Endodermal cell (in vitro differentiated cells): ENCODE measurements at regions not wholly inside any gene's neighbourhood (a gene's known extent, or its start where the extent isn't known, plus 50 kb on each side); places are given as distances from the start of the nearest gene placed in this dataset.

Experiments
- DNase-seq: peaks from one replicate; pipeline ENCODE4 v3.0.0-alpha.2; 2017
- H3K27ac ChIP-seq: 2 replicates; pipeline ENCODE4 v1.5.1; 2013; ENCODE audit warnings: mild to moderate bottlenecking, low read depth, low read length, moderate library complexity
- H3K27me3 ChIP-seq: 2 replicates; pipeline ENCODE4 v1.6.1; 2013; ENCODE audit warnings: mild to moderate bottlenecking, low read length, moderate library complexity; ENCODE audit not compliant: insufficient read depth, control insufficient read depth, poor library complexity, severe bottlenecking
- H3K36me3 ChIP-seq: 2 replicates; pipeline ENCODE4 v1.7.0; 2013; ENCODE audit warnings: mild to moderate bottlenecking, low read length, moderate library complexity; ENCODE audit not compliant: control insufficient read depth, insufficient read depth
- H3K4me1 ChIP-seq: one replicate; pipeline ENCODE4 v1.7.0; 2013; ENCODE audit warnings: low read length; ENCODE audit not compliant: control insufficient read depth, insufficient read depth
- H3K4me3 ChIP-seq: 2 replicates; pipeline ENCODE4 v1.5.1; 2013; ENCODE audit warnings: mild to moderate bottlenecking, low read length, moderate library complexity
- H3K9ac ChIP-seq: 2 replicates; pipeline ENCODE4 v1.6.1; 2013; ENCODE audit warnings: mild to moderate bottlenecking, low read length, moderate library complexity; ENCODE audit not compliant: poor library complexity, severe bottlenecking; ENCODE audit errors: extremely low read depth
- H3K9me3 ChIP-seq: 2 replicates; pipeline ENCODE4 v1.6.1; 2013; ENCODE audit warnings: mild to moderate bottlenecking, low read length, moderate library complexity; ENCODE audit not compliant: control insufficient read depth
- H3K27ac Mint-ChIP-seq: 2 replicates; pipeline ENCODE4 v1.8.0; 2020; ENCODE audit warnings: mixed read lengths
- H3K27me3 Mint-ChIP-seq: 2 replicates; pipeline ENCODE4 v1.8.0; 2021; ENCODE audit warnings: mild to moderate bottlenecking, mixed read lengths; ENCODE audit not compliant: insufficient read depth
- H3K36me3 Mint-ChIP-seq: 2 replicates; pipeline ENCODE4 v1.8.0; 2020; ENCODE audit warnings: low read depth, mixed read lengths
- H3K4me1 Mint-ChIP-seq: 2 replicates; pipeline ENCODE4 v1.8.0; 2020; ENCODE audit warnings: mixed read lengths
- H3K4me3 Mint-ChIP-seq: 2 replicates; pipeline ENCODE4 v1.8.0; 2020; ENCODE audit warnings: mild to moderate bottlenecking, moderate library complexity, mixed read lengths
- H3K9me3 Mint-ChIP-seq: 2 replicates; pipeline ENCODE4 v1.8.0; 2020; ENCODE audit warnings: mild to moderate bottlenecking, mixed read lengths
- WGBS, 2 experiments: methylation state at CpG; one replicate each; pipeline versions ENCODE4 v1.1.5 to v1.1.7; 2013; ENCODE audit warnings: missing lambda C conversion rate in 2 of 2, mixed read lengths in 1 of 2; ENCODE audit not compliant: insufficient coverage in 1 of 2, insufficient read length in 1 of 2; 5-methylcytosine and 5-hydroxymethylcytosine counted together
- TF ChIP-seq, protein P1 (sequence below): fragments of 200-600 bp; sonication (generic); conservative IDR thresholded peaks from 2 replicates; pipeline ENCODE4 v1.5.0; 2021; ENCODE audit warnings: antibody characterized with exemption, mild to moderate bottlenecking

DNA sequence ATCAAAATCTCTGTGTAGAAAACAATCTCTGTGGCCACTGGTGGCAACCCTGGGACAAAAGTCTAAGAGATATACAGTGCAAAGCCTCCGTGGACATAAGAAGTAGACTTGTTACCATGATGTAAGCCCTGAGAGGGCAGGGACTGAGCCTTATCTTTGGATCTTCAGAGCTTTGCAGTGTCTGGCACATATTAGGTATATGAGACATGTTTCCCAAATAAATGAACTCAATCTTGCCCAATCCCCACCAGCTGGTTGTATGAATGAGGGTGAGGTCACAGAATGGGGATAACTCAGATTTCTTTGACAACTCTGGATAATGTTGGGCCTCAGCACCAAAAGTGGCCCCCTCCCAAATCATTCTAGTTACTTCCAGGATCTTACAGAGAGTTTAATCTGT lies 511.4 kb upstream of the DIPK2B start:
- Histone ChIP-seq H3K4me3 (no peak overlapping the region), H3K36me3 (no peaks in the 10 kb centered on the region), H3K27me3 (no peaks in the 10 kb centered on the region), H3K9ac (no peak overlapping the region), H3K4me1 (no peaks in the 10 kb centered on the region), H3K9me3 (no peaks in the 10 kb centered on the region), H3K27ac (no peak overlapping the region)
- Mint-ChIP-seq H3K27me3 (no peaks in the 10 kb centered on the region), H3K9me3 (peaks cover 57% of the 10 kb centered on the region), H3K4me3 (no peak overlapping the region), H3K4me1 (no peaks in the 10 kb centered on the region), H3K27ac (no peak overlapping the region), H3K36me3 (no peaks in the 10 kb centered on the region)
- 95% methylated on average over 1 of the region's 1 CpG; no CpG with 5 or more reads in 1 of the 2 experiments for WGBS, 2 experiments
- DNase-seq: no peak
- TF ChIP-seq, protein P1, sequence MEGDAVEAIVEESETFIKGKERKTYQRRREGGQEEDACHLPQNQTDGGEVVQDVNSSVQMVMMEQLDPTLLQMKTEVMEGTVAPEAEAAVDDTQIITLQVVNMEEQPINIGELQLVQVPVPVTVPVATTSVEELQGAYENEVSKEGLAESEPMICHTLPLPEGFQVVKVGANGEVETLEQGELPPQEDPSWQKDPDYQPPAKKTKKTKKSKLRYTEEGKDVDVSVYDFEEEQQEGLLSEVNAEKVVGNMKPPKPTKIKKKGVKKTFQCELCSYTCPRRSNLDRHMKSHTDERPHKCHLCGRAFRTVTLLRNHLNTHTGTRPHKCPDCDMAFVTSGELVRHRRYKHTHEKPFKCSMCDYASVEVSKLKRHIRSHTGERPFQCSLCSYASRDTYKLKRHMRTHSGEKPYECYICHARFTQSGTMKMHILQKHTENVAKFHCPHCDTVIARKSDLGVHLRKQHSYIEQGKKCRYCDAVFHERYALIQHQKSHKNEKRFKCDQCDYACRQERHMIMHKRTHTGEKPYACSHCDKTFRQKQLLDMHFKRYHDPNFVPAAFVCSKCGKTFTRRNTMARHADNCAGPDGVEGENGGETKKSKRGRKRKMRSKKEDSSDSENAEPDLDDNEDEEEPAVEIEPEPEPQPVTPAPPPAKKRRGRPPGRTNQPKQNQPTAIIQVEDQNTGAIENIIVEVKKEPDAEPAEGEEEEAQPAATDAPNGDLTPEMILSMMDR: no peak

DNA sequence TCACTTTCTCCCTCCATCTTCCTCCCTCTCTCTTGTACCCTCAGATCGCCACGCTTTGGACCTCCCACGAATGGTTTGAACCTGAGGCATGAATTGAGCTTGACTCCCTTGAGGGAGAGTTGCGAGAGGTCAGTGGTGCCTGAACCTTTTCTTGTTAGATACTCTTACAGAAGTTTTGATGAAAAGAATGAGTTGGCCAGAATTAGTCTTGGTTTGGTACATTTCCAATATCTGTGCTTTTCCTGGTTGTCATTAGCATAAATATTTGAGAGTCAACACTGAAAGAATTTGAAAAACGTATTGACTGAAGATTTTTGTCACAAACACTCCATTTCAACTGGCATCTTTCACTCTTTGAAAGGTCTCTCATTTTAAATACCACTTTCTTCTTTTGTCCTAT lies 510.6 kb upstream of the DIPK2B start:
- no peaks in the 10 kb centered on the region for H3K9me3 ChIP-seq
- 40 to 96% methylated on average over 1 to 5 of the region's 5 CpGs for WGBS, 2 experiments
- H3K4me3 Mint-ChIP-seq: no peak overlapping the region
- no peak for DNase-seq
- no peak overlapping the region for H3K27ac Mint-ChIP-seq
- H3K36me3 ChIP-seq: no peaks in the 10 kb centered on the region
- no peaks in the 10 kb centered on the region for H3K4me1 ChIP-seq
- no peaks in the 10 kb centered on the region for H3K27me3 ChIP-seq
- TF ChIP-seq, protein P1: no peak
- H3K27me3 Mint-ChIP-seq: no peaks in the 10 kb centered on the region
- H3K4me1 Mint-ChIP-seq: no peaks in the 10 kb centered on the region
- H3K27ac ChIP-seq: no peak overlapping the region
- H3K36me3 Mint-ChIP-seq: no peaks in the 10 kb centered on the region
- H3K4me3 ChIP-seq: no peak overlapping the region
- H3K9me3 Mint-ChIP-seq: peaks cover 53% of the 10 kb centered on the region
- H3K9ac ChIP-seq: no peak overlapping the region

DNA sequence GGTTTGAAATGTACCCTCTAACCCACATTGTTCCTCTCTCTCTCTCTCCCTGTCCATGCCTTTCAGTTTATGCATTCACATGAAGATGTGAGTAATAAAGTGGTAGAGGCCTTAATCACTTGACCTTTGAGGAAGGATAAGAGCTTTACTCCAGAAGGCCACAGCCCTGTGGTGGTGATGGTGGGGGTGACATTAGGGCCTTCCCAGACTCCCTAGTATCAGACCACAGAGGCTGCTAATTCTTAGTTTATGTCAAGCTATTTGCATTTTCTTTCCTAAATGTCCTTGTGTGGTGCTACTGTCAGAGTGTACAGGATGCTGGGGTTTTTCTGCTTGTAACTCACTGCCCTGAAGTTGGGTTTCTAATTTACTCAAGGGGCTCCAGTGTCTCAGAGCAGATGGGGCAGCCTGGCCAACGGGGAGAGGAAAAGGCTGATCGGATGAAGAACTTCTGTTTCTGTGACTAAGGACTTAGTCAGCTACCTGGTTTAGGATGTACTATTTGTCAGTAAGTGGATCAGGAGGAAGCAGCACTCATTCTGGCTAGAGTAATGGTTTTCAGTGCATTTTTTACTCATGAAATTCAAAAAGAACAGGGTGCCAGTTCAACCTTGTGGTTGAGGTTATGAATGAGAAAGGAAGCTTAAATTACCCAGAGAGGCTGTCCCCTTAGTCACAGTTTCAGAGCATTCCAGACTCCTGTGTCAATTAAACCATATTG lies 509.6 kb upstream of the DIPK2B start:
- Histone ChIP-seq H3K27me3 (no peaks in the 10 kb centered on the region), H3K36me3 (no peaks in the 10 kb centered on the region), H3K27ac (no peak overlapping the region), H3K4me3 (no peak overlapping the region), H3K4me1 (no peaks in the 10 kb centered on the region), H3K9ac (no peak overlapping the region), H3K9me3 (no peaks in the 10 kb centered on the region)
- Mint-ChIP-seq H3K4me3 (no peak overlapping the region), H3K27me3 (no peaks in the 10 kb centered on the region), H3K27ac (no peak overlapping the region), H3K36me3 (no peaks in the 10 kb centered on the region), H3K4me1 (no peaks in the 10 kb centered on the region), H3K9me3 (peaks cover 52% of the 10 kb centered on the region)
- WGBS, 2 experiments: 91% methylated on average over 2 of the region's 2 CpGs; no CpG with 5 or more reads in 1 of the 2 experiments
- no peak for DNase-seq
- TF ChIP-seq, protein P1: no peak
